PC-9 (cell line): ENCODE measurements at regions not wholly inside any gene's neighbourhood (a gene's known extent, or its start where the extent isn't known, plus 50 kb on each side); places are given as distances from the start of the nearest gene placed in this dataset.

Experiments used
- BruUV-seq: library from RNA; stranded (reverse); fragments of 400-500 nt; replicated peaks from 2 replicates; lab custom pipeline; 2021; lab: Mats Ljungman, UMichigan
- CTCF ChIA-PET: fragments of 300-600 bp; sonication (Branson Sonifier 250); formaldehyde crosslinking; loops from one replicate; lab custom pipeline; 2022; ENCODE audit warnings: antibody characterized with exemption; lab: Charles Lee
- POLR2A ChIA-PET: fragments of 300-600 bp; sonication (Branson Sonifier 250); formaldehyde crosslinking; loops from one replicate; lab custom pipeline; 2022; ENCODE audit warnings: antibody characterized with exemption; ENCODE audit not compliant: unreplicated experiment; lab: Charles Lee
- DNase-seq, 2 experiments: peaks; one replicate each; pipeline versions ENCODE4 v3.0.0 to v3.0.0-alpha.2; 2015 to 2022; ENCODE audit warnings: mixed read lengths in 1 of 2
- H2AFZ ChIP-seq: fragments of 200-600 bp; sonication (generic); 2 replicates; pipeline ENCODE4 v1.8.1; 2017; ENCODE audit warnings: antibody characterized with exemption
- H3F3A ChIP-seq: fragments of 200-600 bp; sonication (generic); 2 replicates; pipeline ENCODE4 v1.8.1; 2017; ENCODE audit warnings: antibody characterized with exemption, mild to moderate bottlenecking, low read depth; ENCODE audit not compliant: insufficient read depth
- H3K27ac ChIP-seq: fragments of 200-600 bp; sonication (generic); 2 replicates; pipeline ENCODE4 v1.6.1; 2016; ENCODE audit warnings: mixed run types
- H3K27me3 ChIP-seq: fragments of 200-600 bp; sonication (generic); 2 replicates; pipeline ENCODE4 v1.6.1; 2016; ENCODE audit warnings: low read depth, mixed run types; ENCODE audit not compliant: insufficient read depth
- H3K36me3 ChIP-seq: fragments of 200-600 bp; sonication (generic); 2 replicates; pipeline ENCODE4 v1.6.1; 2016; ENCODE audit warnings: low read depth, mixed run types
- H3K4me1 ChIP-seq: fragments of 200-600 bp; sonication (generic); replicated peaks from 2 replicates; pipeline ENCODE4 v1.6.1; 2016; ENCODE audit warnings: mixed run types; ENCODE audit not compliant: insufficient read depth
- H3K4me2 ChIP-seq: fragments of 200-600 bp; sonication (generic); 2 replicates; pipeline ENCODE4 v1.6.1; 2017; ENCODE audit warnings: mixed run types
- H3K4me3 ChIP-seq: fragments of 200-600 bp; sonication (generic); 2 replicates; pipeline ENCODE4 v1.6.1; 2016; ENCODE audit warnings: mixed run types
- H3K79me2 ChIP-seq: fragments of 200-600 bp; sonication (generic); 2 replicates; pipeline ENCODE4 v1.6.1; 2017; ENCODE audit warnings: low read depth, mixed run types
- H3K9me2 ChIP-seq: fragments of 200-600 bp; sonication (generic); 2 replicates; pipeline ENCODE4 v1.8.1; 2017; ENCODE audit warnings: mild to moderate bottlenecking; ENCODE audit not compliant: insufficient read depth
- H3K9me3 ChIP-seq: fragments of 200-600 bp; sonication (generic); 2 replicates; pipeline ENCODE4 v1.8.1; 2016; ENCODE audit warnings: low read depth; ENCODE audit not compliant: insufficient read depth
- H4K20me1 ChIP-seq: fragments of 200-600 bp; sonication (generic); 2 replicates; pipeline ENCODE4 v1.8.1; 2017; ENCODE audit not compliant: insufficient read depth
- EZH2 ChIP-seq: fragments of 200-600 bp; sonication (generic); IDR thresholded peaks from 2 replicates; pipeline ENCODE4 v1.8.0; 2017; ENCODE audit warnings: antibody characterized with exemption, low read depth
- intact Hi-C: fragments of 100-400 bp; cut with micrococcal nuclease; formaldehyde crosslinking; loops from one replicate; pipeline ENCODE4 v1.10.0; 2022; ENCODE audit not compliant: unreplicated experiment
- TF ChIP-seq, protein P1 (sequence below): fragments of 200-600 bp; sonication (generic); conservative IDR thresholded peaks from 2 replicates; pipeline ENCODE4 v1.6.1; 2017; ENCODE audit warnings: mixed run types, antibody characterized with exemption, mild to moderate bottlenecking, moderate library complexity

DNA sequence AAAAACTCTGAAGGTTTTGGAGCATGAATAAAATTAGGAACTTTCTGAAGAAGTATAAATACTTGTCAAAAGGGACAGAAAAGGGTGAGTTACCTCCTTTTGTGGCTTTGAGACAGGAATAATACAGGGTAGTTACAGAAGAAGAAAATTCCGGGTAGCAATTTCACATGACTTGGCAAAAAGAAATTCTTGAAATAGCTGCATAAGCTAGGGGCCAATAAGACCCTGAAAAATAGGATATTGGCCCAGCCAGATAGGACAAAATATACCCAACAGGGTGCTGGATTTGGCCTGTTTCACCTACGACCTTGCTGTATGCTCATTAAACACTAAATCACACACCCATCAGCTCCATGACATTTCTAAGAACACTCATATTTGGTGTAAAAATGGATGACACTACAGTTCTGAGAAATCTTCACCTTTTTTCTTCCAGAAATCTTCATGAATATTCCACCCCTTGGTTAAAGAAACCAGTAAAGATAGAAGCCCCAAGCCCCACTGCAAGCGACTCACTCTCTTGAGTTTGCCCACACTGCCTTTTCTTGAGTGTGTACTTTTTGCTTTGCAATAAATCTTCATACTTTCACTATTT is 362.7 kb downstream of the SEMA3D start:
- no peak overlapping the region for H3K4me2 ChIP-seq
- no TSS peak for BruUV-seq
- no peaks in the 10 kb centered on the region for H4K20me1 ChIP-seq
- no peak overlapping the region for H2AFZ ChIP-seq
- H3K27me3 ChIP-seq: no peaks in the 10 kb centered on the region
- H3K79me2 ChIP-seq: no peaks in the 10 kb centered on the region
- H3K9me3 ChIP-seq: no peaks in the 10 kb centered on the region
- H3K4me1 ChIP-seq: no peaks in the 10 kb centered on the region
- no peaks in the 10 kb centered on the region for H3K36me3 ChIP-seq
- no peak overlapping the region for H3K27ac ChIP-seq
- intact Hi-C loops: no loop called here
- no peaks in the 10 kb centered on the region for H3K9me2 ChIP-seq
- CTCF ChIA-PET: no interaction called here
- TF ChIP-seq, protein P1, sequence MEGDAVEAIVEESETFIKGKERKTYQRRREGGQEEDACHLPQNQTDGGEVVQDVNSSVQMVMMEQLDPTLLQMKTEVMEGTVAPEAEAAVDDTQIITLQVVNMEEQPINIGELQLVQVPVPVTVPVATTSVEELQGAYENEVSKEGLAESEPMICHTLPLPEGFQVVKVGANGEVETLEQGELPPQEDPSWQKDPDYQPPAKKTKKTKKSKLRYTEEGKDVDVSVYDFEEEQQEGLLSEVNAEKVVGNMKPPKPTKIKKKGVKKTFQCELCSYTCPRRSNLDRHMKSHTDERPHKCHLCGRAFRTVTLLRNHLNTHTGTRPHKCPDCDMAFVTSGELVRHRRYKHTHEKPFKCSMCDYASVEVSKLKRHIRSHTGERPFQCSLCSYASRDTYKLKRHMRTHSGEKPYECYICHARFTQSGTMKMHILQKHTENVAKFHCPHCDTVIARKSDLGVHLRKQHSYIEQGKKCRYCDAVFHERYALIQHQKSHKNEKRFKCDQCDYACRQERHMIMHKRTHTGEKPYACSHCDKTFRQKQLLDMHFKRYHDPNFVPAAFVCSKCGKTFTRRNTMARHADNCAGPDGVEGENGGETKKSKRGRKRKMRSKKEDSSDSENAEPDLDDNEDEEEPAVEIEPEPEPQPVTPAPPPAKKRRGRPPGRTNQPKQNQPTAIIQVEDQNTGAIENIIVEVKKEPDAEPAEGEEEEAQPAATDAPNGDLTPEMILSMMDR: no peak
- no peak for TF ChIP-seq EZH2
- no peak overlapping the region for H3K4me3 ChIP-seq
- POLR2A ChIA-PET: no interaction called here
- DNase-seq: no peak
- no peaks in the 10 kb centered on the region for H3F3A ChIP-seq

DNA sequence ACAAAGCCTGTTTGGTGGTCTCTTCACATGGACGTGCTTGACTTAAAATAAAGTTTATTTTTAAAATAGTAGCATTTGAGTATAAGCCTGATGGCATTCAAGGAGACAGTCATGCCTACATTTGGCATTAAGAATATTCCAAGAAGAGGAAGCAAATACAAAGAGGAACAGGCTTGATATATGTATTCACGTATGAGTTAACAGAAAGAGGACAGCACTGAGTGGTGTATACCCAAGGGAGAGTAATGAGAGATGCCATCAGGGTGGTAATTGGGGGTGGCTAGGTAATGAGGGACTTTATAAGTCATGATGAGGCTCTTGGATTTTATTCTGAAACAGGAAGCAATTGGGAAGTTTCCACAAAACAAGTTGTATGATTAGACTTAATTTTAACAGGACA is 363.3 kb downstream of the SEMA3D start:
- ChIA-PET POLR2A (no interaction called here), CTCF (no interaction called here)
- DNase-seq: no peak
- Histone ChIP-seq H3K4me1 (no peaks in the 10 kb centered on the region), H4K20me1 (no peaks in the 10 kb centered on the region), H3F3A (no peaks in the 10 kb centered on the region), H3K36me3 (no peaks in the 10 kb centered on the region), H3K9me2 (no peaks in the 10 kb centered on the region), H3K4me2 (no peak overlapping the region), H3K9me3 (no peaks in the 10 kb centered on the region), H2AFZ (no peak overlapping the region), H3K79me2 (no peaks in the 10 kb centered on the region), H3K27ac (no peak overlapping the region), H3K4me3 (no peak overlapping the region), H3K27me3 (no peaks in the 10 kb centered on the region)
- TF ChIP-seq, protein P1: no peak
- no peak for TF ChIP-seq EZH2
- intact Hi-C loops: no loop called here
- BruUV-seq: no TSS peak

DNA sequence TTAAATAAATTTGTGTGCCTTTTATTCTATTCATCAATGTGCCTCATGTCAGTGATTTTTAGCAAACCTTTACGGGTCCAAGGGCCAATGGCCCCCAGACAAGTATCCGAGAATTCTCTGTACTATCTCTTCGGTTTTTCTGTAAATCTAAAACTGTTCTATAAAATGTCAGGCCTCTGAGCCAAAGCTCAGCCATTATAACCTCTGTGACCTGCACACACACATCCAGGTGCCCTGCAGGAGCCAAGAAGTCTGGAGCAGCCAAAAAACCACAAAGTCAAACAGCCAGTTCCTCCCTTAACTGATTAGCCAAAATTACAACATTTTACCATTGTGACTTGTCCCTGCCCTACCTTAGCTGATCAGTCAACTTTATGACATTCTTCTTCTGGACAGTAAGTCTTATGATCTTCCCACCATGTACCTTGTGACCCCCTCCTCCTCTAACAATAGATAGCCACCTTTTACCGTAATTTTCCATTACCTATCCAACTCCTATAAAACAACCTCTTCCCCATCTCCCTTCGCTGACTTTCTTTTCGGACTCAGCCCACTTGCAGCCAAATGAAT is 363.8 kb downstream of the SEMA3D start:
- no peaks in the 10 kb centered on the region for H3K79me2 ChIP-seq
- POLR2A ChIA-PET: no interaction called here
- no peak overlapping the region for H2AFZ ChIP-seq
- no peaks in the 10 kb centered on the region for H3K9me3 ChIP-seq
- H3K4me1 ChIP-seq: no peaks in the 10 kb centered on the region
- no TSS peak for BruUV-seq
- no peaks in the 10 kb centered on the region for H3K27me3 ChIP-seq
- H3K27ac ChIP-seq: no peak overlapping the region
- CTCF ChIA-PET: no interaction called here
- no peaks in the 10 kb centered on the region for H3F3A ChIP-seq
- DNase-seq: no peak
- intact Hi-C loops: no loop called here
- no peaks in the 10 kb centered on the region for H4K20me1 ChIP-seq
- TF ChIP-seq EZH2: no peak
- TF ChIP-seq, protein P1: no peak
- H3K4me2 ChIP-seq: no peak overlapping the region
- no peak overlapping the region for H3K4me3 ChIP-seq
- H3K36me3 ChIP-seq: no peaks in the 10 kb centered on the region
- H3K9me2 ChIP-seq: no peaks in the 10 kb centered on the region
